ENCODE measurements at regions not wholly inside any gene's neighbourhood (a gene's known extent, or its start where the extent isn't known, plus 50 kb on each side); places are given as distances from the start of the nearest gene placed in this dataset.

- no peak overlapping the region for H3K4me3 ChIP-seq (ENCODE audit: low read depth, low read length)
- no peak for DNase-seq (ENCODE audit: low read depth)
- TF ChIP-seq, protein P1, sequence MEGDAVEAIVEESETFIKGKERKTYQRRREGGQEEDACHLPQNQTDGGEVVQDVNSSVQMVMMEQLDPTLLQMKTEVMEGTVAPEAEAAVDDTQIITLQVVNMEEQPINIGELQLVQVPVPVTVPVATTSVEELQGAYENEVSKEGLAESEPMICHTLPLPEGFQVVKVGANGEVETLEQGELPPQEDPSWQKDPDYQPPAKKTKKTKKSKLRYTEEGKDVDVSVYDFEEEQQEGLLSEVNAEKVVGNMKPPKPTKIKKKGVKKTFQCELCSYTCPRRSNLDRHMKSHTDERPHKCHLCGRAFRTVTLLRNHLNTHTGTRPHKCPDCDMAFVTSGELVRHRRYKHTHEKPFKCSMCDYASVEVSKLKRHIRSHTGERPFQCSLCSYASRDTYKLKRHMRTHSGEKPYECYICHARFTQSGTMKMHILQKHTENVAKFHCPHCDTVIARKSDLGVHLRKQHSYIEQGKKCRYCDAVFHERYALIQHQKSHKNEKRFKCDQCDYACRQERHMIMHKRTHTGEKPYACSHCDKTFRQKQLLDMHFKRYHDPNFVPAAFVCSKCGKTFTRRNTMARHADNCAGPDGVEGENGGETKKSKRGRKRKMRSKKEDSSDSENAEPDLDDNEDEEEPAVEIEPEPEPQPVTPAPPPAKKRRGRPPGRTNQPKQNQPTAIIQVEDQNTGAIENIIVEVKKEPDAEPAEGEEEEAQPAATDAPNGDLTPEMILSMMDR (IDR thresholded peaks at IDR 0.05; ENCODE audit: control insufficient read depth, extremely low read depth, insufficient read depth) = no peak
Observed at GRCh38 chr2:52859065-52859464, 908.5 kb upstream of the CHAC2 start.

DNA sequence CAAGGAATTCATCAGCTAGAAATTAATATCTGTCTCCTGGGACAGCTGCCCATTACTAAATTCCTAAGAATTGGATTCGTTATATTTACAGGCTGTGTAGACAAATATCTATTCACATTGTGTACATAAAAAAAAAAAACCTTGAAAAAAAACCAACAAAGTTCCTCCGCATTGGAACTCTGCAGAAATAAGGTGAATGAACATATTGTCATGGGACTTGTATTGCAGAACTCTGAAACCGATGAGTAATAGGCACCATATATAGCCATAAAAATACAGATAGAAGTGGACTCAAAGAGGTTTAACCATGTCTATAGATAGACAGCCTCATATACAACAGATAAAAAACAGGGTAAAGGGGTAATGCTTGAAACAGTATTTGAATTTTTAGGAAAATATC, 909.9 kb upstream of the CHAC2 start:
- TF ChIP-seq, protein P1 (IDR thresholded peaks at IDR 0.05; ENCODE audit: control insufficient read depth, extremely low read depth, insufficient read depth) = no peak
- no peak for DNase-seq (ENCODE audit: low read depth)
- H3K4me3 ChIP-seq (ENCODE audit: low read depth, low read length) = no peak overlapping the region

DNA sequence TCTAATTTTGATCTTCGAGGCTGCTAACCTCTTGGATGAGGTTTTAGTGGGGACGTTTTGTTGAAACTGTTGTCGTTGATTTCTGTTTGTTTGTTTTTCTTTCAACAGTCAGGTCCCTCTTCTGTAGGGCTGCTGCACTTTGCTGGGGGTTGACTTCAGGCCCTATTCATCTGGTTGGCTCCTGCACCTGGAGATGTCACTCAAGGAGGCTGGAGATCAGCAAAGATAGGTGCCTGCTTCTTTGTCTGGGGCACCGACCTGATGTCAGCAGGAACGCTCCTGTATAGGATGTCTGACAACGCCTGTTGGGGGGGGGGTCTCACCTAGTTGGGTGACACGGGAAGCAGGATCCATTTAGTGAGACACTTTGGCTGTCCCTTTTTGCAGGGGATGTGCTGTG, 915.6 kb upstream of the CHAC2 start:
- no peak overlapping the region for H3K4me3 ChIP-seq (ENCODE audit: low read depth, low read length)
- TF ChIP-seq, protein P1 (IDR thresholded peaks at IDR 0.05; ENCODE audit: control insufficient read depth, extremely low read depth, insufficient read depth) = no peak
- no peak for DNase-seq (ENCODE audit: low read depth)

DNA sequence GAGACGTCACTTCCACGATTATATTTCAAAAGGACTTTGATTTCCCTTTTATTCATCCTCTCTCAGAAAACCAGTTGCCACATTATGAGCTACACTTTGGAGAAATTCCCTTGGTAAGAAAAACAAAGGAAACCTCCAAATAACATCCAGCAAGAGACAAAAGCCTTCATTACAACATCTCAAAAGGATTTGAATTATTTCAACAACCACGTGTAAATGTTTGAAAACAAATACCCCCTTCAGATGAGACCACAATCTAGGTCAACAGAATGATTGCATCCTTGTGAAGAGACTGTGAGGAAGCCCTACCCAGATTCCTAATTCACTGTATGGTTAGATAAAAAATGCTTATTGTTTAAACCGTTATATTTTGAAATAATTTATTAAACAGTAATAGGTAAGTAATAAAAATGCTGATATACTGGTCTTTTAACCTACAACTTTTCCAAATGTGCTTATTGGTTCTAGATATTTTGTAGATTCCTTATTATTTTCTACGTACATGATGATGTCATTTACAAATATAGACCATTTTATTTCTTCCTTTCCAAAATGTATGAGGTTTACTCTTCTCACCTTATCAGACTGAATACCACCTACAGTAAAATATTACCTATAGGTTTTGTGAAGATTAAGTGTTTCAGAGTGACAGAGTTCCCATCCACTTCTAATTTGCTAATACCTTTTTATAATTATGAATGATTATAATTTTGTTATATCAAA, 922.7 kb upstream of the CHAC2 start:
- TF ChIP-seq, protein P1 (IDR thresholded peaks at IDR 0.05; ENCODE audit: control insufficient read depth, extremely low read depth, insufficient read depth) = no peak
- H3K4me3 ChIP-seq (ENCODE audit: low read depth, low read length) = no peak overlapping the region
- no peak for DNase-seq (ENCODE audit: low read depth)

DNA sequence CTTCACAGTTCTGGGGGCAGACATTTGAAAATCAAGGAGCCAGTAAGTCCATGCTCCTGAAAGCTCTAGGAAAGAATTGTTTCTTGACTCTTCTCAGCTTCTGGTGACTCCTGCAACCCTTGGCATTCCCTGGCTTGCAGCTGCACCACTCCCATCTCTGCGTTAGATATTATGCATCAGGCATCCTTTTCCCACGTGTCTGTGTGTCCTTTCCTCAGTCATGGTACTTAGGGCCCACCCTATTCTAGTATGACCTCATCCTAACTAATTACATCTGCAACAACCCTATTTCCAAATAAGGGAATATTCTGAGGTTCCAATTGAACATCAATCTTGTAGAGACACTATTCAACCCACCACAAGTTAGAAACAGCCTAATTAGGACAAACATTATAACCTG, 931.7 kb upstream of the CHAC2 start:
- no peak overlapping the region for H3K4me3 ChIP-seq (ENCODE audit: low read depth, low read length)
- no peak for DNase-seq (ENCODE audit: low read depth)
- TF ChIP-seq, protein P1 (IDR thresholded peaks at IDR 0.05; ENCODE audit: control insufficient read depth, extremely low read depth, insufficient read depth) = no peak

DNA sequence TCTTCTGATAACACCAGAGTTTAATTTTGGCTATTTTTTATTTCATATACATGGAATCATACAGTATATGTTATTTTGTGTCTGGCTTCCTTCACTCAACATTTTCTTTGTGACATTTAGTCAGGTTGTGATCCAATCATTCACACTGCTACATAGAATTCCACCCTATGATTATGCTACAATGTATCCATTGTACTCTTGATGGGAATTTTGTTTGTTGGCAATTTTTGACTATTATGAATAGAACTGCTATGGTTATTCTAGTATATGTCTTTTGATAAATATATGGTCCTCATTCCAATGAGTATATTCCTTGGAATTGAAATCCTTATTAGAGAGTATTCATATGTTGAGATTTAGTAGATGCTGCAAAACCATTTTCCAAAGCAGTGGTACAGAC, 936.4 kb upstream of the CHAC2 start:
- TF ChIP-seq, protein P1 (IDR thresholded peaks at IDR 0.05; ENCODE audit: control insufficient read depth, extremely low read depth, insufficient read depth) = no peak
- H3K4me3 ChIP-seq (ENCODE audit: low read depth, low read length) = no peak overlapping the region
- DNase-seq (ENCODE audit: low read depth) = no peak

DNA sequence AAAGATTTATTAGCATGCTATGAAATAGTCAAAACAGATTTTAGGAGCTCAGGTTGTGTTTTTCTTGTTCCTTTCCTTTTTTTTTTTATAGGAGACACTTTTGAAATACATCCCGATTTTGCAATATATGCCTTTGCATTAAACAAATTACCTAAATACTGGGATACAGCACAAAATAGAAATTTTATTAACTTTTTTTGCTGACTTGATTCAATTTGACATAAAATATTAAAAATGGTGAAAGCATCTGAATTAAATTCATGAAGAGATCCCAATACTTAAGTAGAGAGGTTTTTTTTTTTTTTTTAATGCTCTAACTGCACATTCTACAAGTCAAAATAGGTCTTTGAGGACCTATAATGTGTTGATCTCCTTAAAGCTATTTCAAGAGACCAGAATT, 939.5 kb upstream of the CHAC2 start:
- TF ChIP-seq, protein P1 (IDR thresholded peaks at IDR 0.05; ENCODE audit: control insufficient read depth, extremely low read depth, insufficient read depth) = no peak
- DNase-seq (ENCODE audit: low read depth) = no peak
- no peak overlapping the region for H3K4me3 ChIP-seq (ENCODE audit: low read depth, low read length)

All from LNCaP clone FGC (cell line).